Stimulated activated naive B cell treated with anti-CD40 and anti-IgM and Interleukin-4, amounts not matched to agents 10 μg/mL and 1 μg/mL and 100 μg/mL, for 72 hours (primary cell): ENCODE measurements at regions not wholly inside any gene's neighbourhood (a gene's known extent, or its start where the extent isn't known, plus 50 kb on each side); places are given as distances from the start of the nearest gene placed in this dataset.
A peak's percentile ranks its signal among the peaks of the same experiment; 100 is the strongest.
"Not testable (repeated sequence)": the region's sequence is repeated elsewhere in the genome, so short reads cannot be mapped to it uniquely, and the experiment has no call there.

Experiments used
- ATAC-seq, 2 donors: fragments of 150-1000 bp; cut with Tn5 transposase; replicated peaks; 2 replicates each; pipeline ENCODE4 v1.10.0; 2021; ENCODE audit warnings: moderate library complexity in 1 of 2
- DNase-seq: peaks from one replicate; pipeline ENCODE4 v3.0.0; 2021
- H3K27ac Mint-ChIP-seq: one replicate; pipeline ENCODE4 v1.8.0; 2022; ENCODE audit warnings: mild to moderate bottlenecking, mixed read lengths
- H3K27me3 Mint-ChIP-seq, 2 donors: one replicate each; pipeline ENCODE4 v1.8.0; 2022; ENCODE audit warnings: mixed read lengths in 2 of 2
- H3K36me3 Mint-ChIP-seq, 2 donors: one replicate each; pipeline ENCODE4 v1.8.0; 2022; ENCODE audit warnings: mixed read lengths in 2 of 2, mild to moderate bottlenecking in 1 of 2
- H3K4me1 Mint-ChIP-seq, 2 donors: one replicate each; pipeline ENCODE4 v1.8.0; 2022; ENCODE audit warnings: mixed read lengths in 2 of 2, mild to moderate bottlenecking in 1 of 2
- H3K4me3 Mint-ChIP-seq, 2 donors: one replicate each; pipeline ENCODE4 v1.8.0; 2022; ENCODE audit warnings: mild to moderate bottlenecking in 2 of 2, mixed read lengths in 2 of 2, moderate library complexity in 1 of 2
- H3K9me3 Mint-ChIP-seq, 2 donors: one replicate each; pipeline ENCODE4 v1.8.0; 2022; ENCODE audit warnings: mixed read lengths in 2 of 2, mild to moderate bottlenecking in 1 of 2

GRCh38 chr14:27908484-27908883 lies 858.1 kb upstream of the FOXG1 start:
- not testable (repeated sequence) for H3K27ac Mint-ChIP-seq, H3K9me3 Mint-ChIP-seq, H3K4me1 Mint-ChIP-seq, H3K4me3 Mint-ChIP-seq, DNase-seq, H3K27me3 Mint-ChIP-seq, ATAC-seq, H3K36me3 Mint-ChIP-seq

- H3K27ac Mint-ChIP-seq = no peak overlapping the region
- no peaks in the 10 kb centered on the region for H3K4me1 Mint-ChIP-seq
- peaks cover 4 to 8% of the 10 kb centered on the region in 2 donors for H3K9me3 Mint-ChIP-seq
- ATAC-seq = no peak
- H3K4me3 Mint-ChIP-seq = no peak overlapping the region
- H3K27me3 Mint-ChIP-seq = no peaks in the 10 kb centered on the region
- no peaks in the 10 kb centered on the region for H3K36me3 Mint-ChIP-seq
- DNase-seq = no peak
Observed at GRCh38 chr14:27916326-27916725, 850.3 kb upstream of the FOXG1 start.

DNA sequence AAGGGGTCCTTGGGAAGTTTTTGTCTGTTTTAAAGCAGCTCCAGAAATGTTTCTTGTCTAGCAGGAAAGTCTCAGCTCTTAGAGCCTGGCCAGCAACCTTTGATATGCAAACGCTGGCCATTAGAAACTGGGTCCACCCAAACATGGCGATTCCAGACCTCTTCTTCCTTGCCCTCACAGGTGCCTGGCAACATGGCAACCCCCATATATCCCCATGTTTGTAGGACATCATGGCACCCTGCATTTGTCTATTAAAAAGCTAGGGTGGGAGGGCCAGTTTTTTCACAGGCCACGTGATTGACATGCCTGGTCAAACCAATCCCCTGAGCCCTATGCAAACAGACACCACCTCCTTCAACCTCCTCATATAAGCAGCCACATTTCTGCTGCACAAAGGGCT lies 848.7 kb upstream of the FOXG1 start:
- no peaks in the 10 kb centered on the region for H3K4me1 Mint-ChIP-seq
- H3K27me3 Mint-ChIP-seq = no peaks in the 10 kb centered on the region
- ATAC-seq = no peak
- no peak for DNase-seq
- no peak overlapping the region for H3K27ac Mint-ChIP-seq
- H3K4me3 Mint-ChIP-seq = no peak overlapping the region
- no peaks in the 10 kb centered on the region for H3K36me3 Mint-ChIP-seq
- peaks cover 4 to 8% of the 10 kb centered on the region in 2 donors for H3K9me3 Mint-ChIP-seq

- H3K27me3 Mint-ChIP-seq = no peaks in the 10 kb centered on the region
- H3K4me3 Mint-ChIP-seq = no peak overlapping the region
- no peak for DNase-seq
- H3K9me3 Mint-ChIP-seq = peaks cover 0 to 2% of the 10 kb centered on the region in 2 donors
- no peak for ATAC-seq
- no peaks in the 10 kb centered on the region for H3K36me3 Mint-ChIP-seq
- H3K4me1 Mint-ChIP-seq = no peaks in the 10 kb centered on the region
- no peak overlapping the region for H3K27ac Mint-ChIP-seq
Observed at GRCh38 chr14:27927519-27927918, 839.1 kb upstream of the FOXG1 start.

DNA sequence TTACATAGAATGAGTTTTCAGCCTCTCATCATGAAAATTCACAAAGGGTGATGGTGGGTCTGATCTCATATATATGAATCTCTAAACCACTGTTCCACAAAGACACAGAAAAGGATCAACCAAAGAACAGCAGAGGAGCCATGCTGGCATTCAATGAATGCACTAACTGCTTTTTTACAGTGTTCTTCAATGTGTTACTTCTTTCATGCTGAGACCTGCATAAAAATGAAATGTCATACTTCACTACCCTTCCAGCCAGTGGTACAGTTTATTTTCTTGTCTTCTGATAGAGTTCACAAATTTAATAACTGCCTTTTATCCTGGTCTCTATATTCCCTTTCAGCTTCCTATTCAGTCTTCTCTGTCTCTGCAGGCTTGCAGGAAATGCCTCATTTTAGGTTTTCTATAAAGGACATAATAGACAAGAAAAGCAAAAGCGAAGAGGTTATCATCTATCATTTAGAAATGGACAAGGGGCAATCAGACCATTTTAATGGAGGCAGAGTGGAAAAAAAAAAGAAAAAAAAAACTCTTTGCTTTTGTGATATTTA lies 836.7 kb upstream of the FOXG1 start:
- H3K9me3 Mint-ChIP-seq = no peaks in the 10 kb centered on the region

DNA sequence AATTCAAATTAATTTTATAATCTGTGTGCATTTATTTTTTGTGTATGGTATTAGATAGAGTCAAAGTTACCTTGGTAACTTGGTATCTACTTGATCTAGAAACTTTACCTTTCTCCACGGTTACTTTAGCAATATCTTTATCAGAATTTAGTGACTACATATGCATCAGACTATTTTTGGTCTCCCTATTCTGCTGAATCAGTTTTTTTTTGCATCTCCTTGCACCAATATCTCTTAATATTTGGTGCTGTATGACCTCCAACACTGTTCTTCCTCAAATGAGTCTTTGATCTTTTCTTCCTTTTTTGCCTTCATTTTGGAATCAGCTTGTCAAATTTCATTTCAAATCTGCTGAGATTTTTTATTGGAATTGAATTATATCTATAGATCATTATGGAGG lies 828.2 kb upstream of the FOXG1 start:
- no peaks in the 10 kb centered on the region for H3K36me3 Mint-ChIP-seq
- H3K27ac Mint-ChIP-seq = no peak overlapping the region
- DNase-seq (no peak), ATAC-seq (no peak)
- no peaks in the 10 kb centered on the region for H3K27me3 Mint-ChIP-seq
- H3K4me3 Mint-ChIP-seq = no peak overlapping the region
- peaks cover 10 to 12% of the 10 kb centered on the region in 2 donors for H3K9me3 Mint-ChIP-seq
- no peaks in the 10 kb centered on the region for H3K4me1 Mint-ChIP-seq

More for the DNA sequence above, 836.7 kb upstream of the FOXG1 start:
- no peaks in the 10 kb centered on the region for H3K36me3 Mint-ChIP-seq
- H3K27ac Mint-ChIP-seq = no peak overlapping the region
- no peak overlapping the region for H3K4me3 Mint-ChIP-seq
- DNase-seq = no peak
- H3K4me1 Mint-ChIP-seq = no peaks in the 10 kb centered on the region
- no peaks in the 10 kb centered on the region for H3K27me3 Mint-ChIP-seq
- no peak for ATAC-seq

DNA sequence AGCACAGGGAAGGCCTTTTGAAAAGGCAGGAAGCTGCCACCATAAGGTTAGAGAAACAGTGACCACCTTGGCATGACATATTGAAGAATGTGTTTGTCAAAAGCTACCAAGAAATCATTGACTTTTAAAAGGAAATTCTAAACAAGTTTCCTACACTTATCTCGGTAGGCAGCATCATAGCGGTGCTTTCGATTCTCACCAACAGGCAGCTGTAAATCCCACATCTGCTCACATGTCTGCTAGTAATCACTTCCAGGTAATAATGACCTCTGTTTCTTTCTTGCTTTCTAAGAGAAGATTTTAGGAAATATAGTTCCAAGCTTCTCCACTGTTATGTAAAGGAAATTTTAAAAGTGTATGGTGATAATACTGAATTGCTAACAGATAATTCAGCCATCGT lies 821.1 kb upstream of the FOXG1 start:
- Mint-ChIP-seq H3K27ac (no peak overlapping the region), H3K27me3 (no peaks in the 10 kb centered on the region), H3K4me3 (no peak overlapping the region), H3K9me3 (peaks cover 0 to 8% of the 10 kb centered on the region in 2 donors), H3K36me3 (no peaks in the 10 kb centered on the region), H3K4me1 (no peaks in the 10 kb centered on the region)
- DNase-seq (no peak), ATAC-seq (no peak)

DNA sequence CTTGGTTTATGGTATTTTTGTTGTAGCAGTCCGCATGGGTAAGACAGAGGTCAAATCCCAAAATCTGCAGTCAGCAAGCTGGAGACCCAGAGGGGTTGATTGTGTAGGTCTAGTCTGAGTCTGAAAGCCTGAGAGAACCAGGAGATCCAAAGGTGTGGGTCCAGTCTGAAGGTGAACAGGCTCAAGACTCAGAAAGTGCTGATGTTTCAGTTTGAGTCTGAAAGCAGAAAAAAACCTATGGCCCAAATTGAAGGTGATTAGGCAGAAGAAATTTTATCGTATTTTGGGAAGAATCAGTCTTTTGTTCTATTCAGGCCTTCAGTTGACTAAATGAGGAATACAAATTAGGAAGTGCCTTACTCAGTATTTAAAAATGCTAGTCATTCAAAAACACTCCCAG lies 807.8 kb upstream of the FOXG1 start:
- H3K27me3 Mint-ChIP-seq = no peaks in the 10 kb centered on the region
- ATAC-seq = no peak
- no peaks in the 10 kb centered on the region for H3K36me3 Mint-ChIP-seq
- H3K27ac Mint-ChIP-seq = no peak overlapping the region
- H3K4me3 Mint-ChIP-seq = no peak overlapping the region
- peaks cover 3 to 5% of the 10 kb centered on the region in 2 donors for H3K9me3 Mint-ChIP-seq
- no peaks in the 10 kb centered on the region for H3K4me1 Mint-ChIP-seq
- no peak for DNase-seq

- Mint-ChIP-seq H3K4me3 (no peak overlapping the region), H3K36me3 (no peaks in the 10 kb centered on the region), H3K27me3 (no peaks in the 10 kb centered on the region), H3K27ac (no peak overlapping the region), H3K4me1 (no peaks in the 10 kb centered on the region), H3K9me3 (peaks cover 0 to 2% of the 10 kb centered on the region in 2 donors)
- DNase-seq (no peak), ATAC-seq (no peak)
Observed at GRCh38 chr14:27995691-27996090, 770.9 kb upstream of the FOXG1 start.

- no peaks in the 10 kb centered on the region for H3K4me1 Mint-ChIP-seq
- H3K9me3 Mint-ChIP-seq = peaks cover 5 to 10% of the 10 kb centered on the region in 2 donors
- H3K36me3 Mint-ChIP-seq = no peaks in the 10 kb centered on the region
- no peaks in the 10 kb centered on the region for H3K27me3 Mint-ChIP-seq
- peak in 1 of 2 donors; percentile 25 for ATAC-seq
- H3K27ac Mint-ChIP-seq = no peak overlapping the region
- no peak overlapping the region for H3K4me3 Mint-ChIP-seq
- DNase-seq = no peak
Observed at GRCh38 chr14:28001002-28001401, 765.6 kb upstream of the FOXG1 start.

GRCh38 chr14:28012629-28013415 lies 753.8 kb upstream of the FOXG1 start:
- no peaks in the 10 kb centered on the region for H3K36me3 Mint-ChIP-seq
- H3K4me1 Mint-ChIP-seq = no peaks in the 10 kb centered on the region
- H3K27ac Mint-ChIP-seq = no peak overlapping the region
- ATAC-seq = no peak
- H3K27me3 Mint-ChIP-seq = no peaks in the 10 kb centered on the region
- H3K4me3 Mint-ChIP-seq = no peak overlapping the region
- peaks cover 8% of the 10 kb centered on the region in 2 donors for H3K9me3 Mint-ChIP-seq
- DNase-seq = no peak

GRCh38 chr14:28020112-28020511 lies 746.5 kb upstream of the FOXG1 start:
- no peak for ATAC-seq
- no peaks in the 10 kb centered on the region for H3K4me1 Mint-ChIP-seq
- no peak overlapping the region for H3K27ac Mint-ChIP-seq
- H3K36me3 Mint-ChIP-seq = no peaks in the 10 kb centered on the region
- H3K9me3 Mint-ChIP-seq = peaks cover 5 to 7% of the 10 kb centered on the region in 2 donors
- no peaks in the 10 kb centered on the region for H3K27me3 Mint-ChIP-seq
- no peak overlapping the region for H3K4me3 Mint-ChIP-seq
- DNase-seq = no peak

- Mint-ChIP-seq H3K27ac (no peak overlapping the region), H3K36me3 (no peaks in the 10 kb centered on the region), H3K27me3 (no peaks in the 10 kb centered on the region), H3K4me3 (no peak overlapping the region), H3K4me1 (no peaks in the 10 kb centered on the region), H3K9me3 (peaks cover 6 to 8% of the 10 kb centered on the region in 2 donors)
- ATAC-seq = no peak
- DNase-seq = no peak
Observed at GRCh38 chr14:28023853-28024252, 742.7 kb upstream of the FOXG1 start.

GRCh38 chr14:28052251-28052650 lies 714.3 kb upstream of the FOXG1 start:
- Mint-ChIP-seq H3K9me3 (peaks cover 3 to 5% of the 10 kb centered on the region in 2 donors), H3K4me1 (no peaks in the 10 kb centered on the region), H3K27me3 (no peaks in the 10 kb centered on the region), H3K27ac (no peak overlapping the region), H3K4me3 (no peak overlapping the region), H3K36me3 (no peaks in the 10 kb centered on the region)
- no peak for DNase-seq
- no peak for ATAC-seq

DNA sequence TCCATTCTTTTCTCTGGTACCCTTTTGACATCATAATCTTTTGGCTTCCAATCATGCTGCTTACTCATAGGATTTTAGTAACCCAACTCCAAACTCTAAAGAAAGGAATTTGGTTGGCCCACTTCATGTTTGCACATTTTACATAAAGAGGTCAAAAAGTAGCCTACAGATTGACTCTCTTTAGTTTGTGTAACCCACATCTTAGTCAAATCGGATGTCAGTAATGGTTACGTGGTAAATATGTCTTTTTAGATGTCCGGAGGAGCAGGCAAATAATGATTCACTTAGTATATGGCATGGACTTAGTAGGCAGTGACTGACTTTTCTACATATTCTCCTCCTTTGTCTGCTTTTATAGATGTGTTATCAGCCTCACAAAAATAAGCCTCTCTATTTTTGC lies 711.6 kb upstream of the FOXG1 start:
- DNase-seq (no peak), ATAC-seq (no peak)
- Mint-ChIP-seq H3K9me3 (peaks cover 0 to 4% of the 10 kb centered on the region in 2 donors), H3K4me1 (no peaks in the 10 kb centered on the region), H3K27me3 (no peaks in the 10 kb centered on the region), H3K27ac (no peak overlapping the region), H3K4me3 (no peak overlapping the region), H3K36me3 (no peaks in the 10 kb centered on the region)
